ENCODE measurements at regions not wholly inside any gene's neighbourhood (a gene's known extent, or its start where the extent isn't known, plus 50 kb on each side); places are given as distances from the start of the nearest gene placed in this dataset.
"Not testable (repeated sequence)": the region's sequence is repeated elsewhere in the genome, so short reads cannot be mapped to it uniquely, and the experiment has no call there.

DNA sequence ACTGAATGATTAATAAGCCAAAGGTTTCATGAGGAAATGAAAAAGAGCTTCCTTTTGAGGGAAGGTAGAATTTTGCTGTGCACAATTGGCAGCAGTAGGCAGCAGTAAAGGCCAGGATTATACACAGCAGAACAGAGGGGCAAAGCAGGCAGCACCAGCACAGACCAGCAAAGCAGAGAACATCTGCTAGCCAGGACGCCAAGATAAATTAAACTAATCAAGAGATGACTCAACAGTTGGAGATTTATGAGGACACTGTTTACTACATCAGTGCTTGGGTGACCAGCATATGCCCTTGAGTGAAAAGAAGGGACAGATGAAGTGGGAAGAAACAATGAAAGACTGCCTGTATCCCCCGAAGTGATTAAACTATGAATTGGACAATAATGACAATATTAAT, 871.4 kb upstream of the CDH10 start:
- ChIA-PET POLR2A (no interaction called here), CTCF (no interaction called here)
- no peak for TF ChIP-seq SP1 (IDR thresholded peaks at IDR 0.05)
- TF ChIP-seq ZNF384 (IDR thresholded peaks at IDR 0.05) = no peak
- TF ChIP-seq, protein P1, sequence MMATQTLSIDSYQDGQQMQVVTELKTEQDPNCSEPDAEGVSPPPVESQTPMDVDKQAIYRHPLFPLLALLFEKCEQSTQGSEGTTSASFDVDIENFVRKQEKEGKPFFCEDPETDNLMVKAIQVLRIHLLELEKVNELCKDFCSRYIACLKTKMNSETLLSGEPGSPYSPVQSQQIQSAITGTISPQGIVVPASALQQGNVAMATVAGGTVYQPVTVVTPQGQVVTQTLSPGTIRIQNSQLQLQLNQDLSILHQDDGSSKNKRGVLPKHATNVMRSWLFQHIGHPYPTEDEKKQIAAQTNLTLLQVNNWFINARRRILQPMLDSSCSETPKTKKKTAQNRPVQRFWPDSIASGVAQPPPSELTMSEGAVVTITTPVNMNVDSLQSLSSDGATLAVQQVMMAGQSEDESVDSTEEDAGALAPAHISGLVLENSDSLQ (IDR thresholded peaks at IDR 0.05) = no peak
- no peak for TF ChIP-seq ELF4 (IDR thresholded peaks at IDR 0.05)
- no peak for TF ChIP-seq HDGF (IDR thresholded peaks at IDR 0.05; ENCODE audit: borderline replicate concordance)
- no peak for TF ChIP-seq CTBP1 (IDR thresholded peaks at IDR 0.05; ENCODE audit: borderline replicate concordance)
- TF ChIP-seq TARDBP (IDR thresholded peaks at IDR 0.05) = no peak
- TF ChIP-seq SUZ12 (IDR thresholded peaks at IDR 0.05) = no peak
- no peak for TF ChIP-seq FOXK2 (IDR thresholded peaks at IDR 0.05)
- no peak for TF ChIP-seq LEF1 (IDR thresholded peaks at IDR 0.05; ENCODE audit: borderline replicate concordance)
- no peak for TF ChIP-seq FOXM1 (IDR thresholded peaks at IDR 0.05; ENCODE audit: borderline replicate concordance)
- no peak for TF ChIP-seq FOXA1 (IDR thresholded peaks at IDR 0.05)
- no peak for TF ChIP-seq BHLHE40 (IDR thresholded peaks at IDR 0.05; ENCODE audit: borderline replicate concordance)
- no peak for TF ChIP-seq ARNT (IDR thresholded peaks at IDR 0.05)
- no peak for TF ChIP-seq NFRKB (IDR thresholded peaks at IDR 0.05)
- TF ChIP-seq L3MBTL2 (conservative IDR thresholded peaks at IDR 0.05) = no peak
- no peak for DNase-seq (ENCODE audit: extremely low spot score)

DNA sequence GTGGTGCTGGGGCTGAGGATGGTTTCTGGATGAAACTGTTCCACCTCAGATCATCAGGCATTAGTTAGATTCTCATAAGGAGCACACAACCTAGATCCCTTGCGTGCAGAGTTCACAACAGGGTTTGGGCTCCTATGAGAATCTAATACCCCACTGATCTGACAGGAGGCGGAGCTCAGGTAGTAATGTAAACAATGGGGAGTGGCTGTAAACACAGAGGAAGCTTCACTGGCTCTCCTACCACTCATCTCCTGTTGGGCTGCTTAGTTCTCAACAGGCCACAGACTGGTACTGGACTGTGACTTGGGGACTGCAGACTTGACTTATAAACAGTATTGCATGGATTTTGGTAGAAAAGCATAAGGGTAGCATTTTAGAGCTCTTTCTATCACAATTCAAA, 870.7 kb upstream of the CDH10 start:
- DNase-seq (ENCODE audit: extremely low spot score) = no peak
- ChIA-PET CTCF (no interaction called here), POLR2A (no interaction called here)
- TF ChIP-seq ZNF384 (IDR thresholded peaks at IDR 0.05) = no peak
- no peak for TF ChIP-seq SUZ12 (IDR thresholded peaks at IDR 0.05)
- TF ChIP-seq SP1 (IDR thresholded peaks at IDR 0.05) = no peak
- no peak for TF ChIP-seq NFRKB (IDR thresholded peaks at IDR 0.05)
- no peak for TF ChIP-seq FOXA1 (IDR thresholded peaks at IDR 0.05)
- no peak for TF ChIP-seq L3MBTL2 (conservative IDR thresholded peaks at IDR 0.05)
- TF ChIP-seq TARDBP (IDR thresholded peaks at IDR 0.05) = no peak
- TF ChIP-seq, protein P1 (IDR thresholded peaks at IDR 0.05) = no peak
- no peak for TF ChIP-seq FOXK2 (IDR thresholded peaks at IDR 0.05)

GRCh38 chr5:25510692-25511091, 865.9 kb upstream of the CDH10 start:
- POLR2A ChIA-PET; DNase-seq (ENCODE audit: extremely low spot score); CTCF ChIA-PET: not testable (repeated sequence)

GRCh38 chr5:25508011-25508410, 863.2 kb upstream of the CDH10 start:
- POLR2A ChIA-PET; DNase-seq (ENCODE audit: extremely low spot score); CTCF ChIA-PET: not testable (repeated sequence)

GRCh38 chr5:25500635-25501034, 855.9 kb upstream of the CDH10 start:
- POLR2A ChIA-PET = no interaction called here
- DNase-seq (ENCODE audit: extremely low spot score) = no peak
- TF ChIP-seq FOXK2 (IDR thresholded peaks at IDR 0.05) (no peak), L3MBTL2 (conservative IDR thresholded peaks at IDR 0.05) (no peak), LEF1 (IDR thresholded peaks at IDR 0.05; ENCODE audit: borderline replicate concordance) (no peak)
- CTCF ChIA-PET = interaction anchor here (0.6 kb wide), 1 partner anchor 38 kb away, joined by 4 read pairs; no protein-coding TSS in a partner anchor

- DNase-seq (ENCODE audit: extremely low spot score) = no peak
- ChIA-PET CTCF (no interaction called here), POLR2A (no interaction called here)
- TF ChIP-seq BHLHE40 (IDR thresholded peaks at IDR 0.05; ENCODE audit: borderline replicate concordance) (no peak), CTBP1 (IDR thresholded peaks at IDR 0.05; ENCODE audit: borderline replicate concordance) (no peak), SUZ12 (IDR thresholded peaks at IDR 0.05) (no peak), ZNF384 (IDR thresholded peaks at IDR 0.05) (no peak), SP1 (IDR thresholded peaks at IDR 0.05) (no peak), HDGF (IDR thresholded peaks at IDR 0.05; ENCODE audit: borderline replicate concordance) (no peak), ELF4 (IDR thresholded peaks at IDR 0.05) (no peak), FOXK2 (IDR thresholded peaks at IDR 0.05) (no peak), TARDBP (IDR thresholded peaks at IDR 0.05) (no peak), L3MBTL2 (conservative IDR thresholded peaks at IDR 0.05) (no peak), ARNT (IDR thresholded peaks at IDR 0.05) (no peak), FOXA1 (IDR thresholded peaks at IDR 0.05) (no peak), LEF1 (IDR thresholded peaks at IDR 0.05; ENCODE audit: borderline replicate concordance) (no peak), NFRKB (IDR thresholded peaks at IDR 0.05) (no peak), FOXM1 (IDR thresholded peaks at IDR 0.05; ENCODE audit: borderline replicate concordance) (no peak)
Measured at GRCh38 chr5:25489834-25490538, 845.2 kb upstream of the CDH10 start.

DNA sequence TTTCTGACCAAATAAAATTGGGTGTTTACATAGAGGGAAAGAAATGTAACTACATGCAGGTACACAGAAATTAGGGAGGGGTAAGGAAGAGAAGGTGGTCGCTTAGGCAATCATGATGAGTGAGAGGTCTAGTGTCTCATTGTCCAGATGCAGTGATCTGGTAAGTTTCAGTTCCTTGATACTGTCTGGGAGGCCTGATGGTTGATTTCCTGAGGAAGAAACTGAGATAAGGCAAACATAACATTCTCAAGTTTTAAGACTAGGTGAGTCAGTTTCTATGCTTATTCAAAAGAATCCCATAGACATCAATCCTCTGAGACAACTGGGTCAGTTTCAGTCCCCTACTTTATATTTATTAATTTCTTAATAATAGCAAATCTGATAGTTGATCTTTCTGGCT, 843.3 kb upstream of the CDH10 start:
- TF ChIP-seq ELF4 (IDR thresholded peaks at IDR 0.05) (no peak), FOXK2 (IDR thresholded peaks at IDR 0.05) (no peak), SP1 (IDR thresholded peaks at IDR 0.05) (no peak), FOXA1 (IDR thresholded peaks at IDR 0.05) (no peak), FOXM1 (IDR thresholded peaks at IDR 0.05; ENCODE audit: borderline replicate concordance) (no peak), L3MBTL2 (conservative IDR thresholded peaks at IDR 0.05) (no peak), BHLHE40 (IDR thresholded peaks at IDR 0.05; ENCODE audit: borderline replicate concordance) (no peak), CTBP1 (IDR thresholded peaks at IDR 0.05; ENCODE audit: borderline replicate concordance) (no peak), NFRKB (IDR thresholded peaks at IDR 0.05) (no peak), HDGF (IDR thresholded peaks at IDR 0.05; ENCODE audit: borderline replicate concordance) (no peak), ARNT (IDR thresholded peaks at IDR 0.05) (no peak), ZNF384 (IDR thresholded peaks at IDR 0.05) (no peak), TARDBP (IDR thresholded peaks at IDR 0.05) (no peak), SUZ12 (IDR thresholded peaks at IDR 0.05) (no peak), LEF1 (IDR thresholded peaks at IDR 0.05; ENCODE audit: borderline replicate concordance) (no peak)
- TF ChIP-seq, protein P1 (IDR thresholded peaks at IDR 0.05) = no peak
- POLR2A ChIA-PET = no interaction called here
- no peak for DNase-seq (ENCODE audit: extremely low spot score)
- CTCF ChIA-PET = no interaction called here
